Caco-2 (cell line): ENCODE measurements at regions not wholly inside any gene's neighbourhood (a gene's known extent, or its start where the extent isn't known, plus 50 kb on each side); places are given as distances from the start of the nearest gene placed in this dataset.

Experiments
- BruUV-seq: library from RNA; stranded (reverse); fragments of 400-500 nt; replicated peaks from 2 replicates; lab custom pipeline; 2021; lab: Mats Ljungman, UMichigan
- CTCF ChIA-PET: fragments of 300-600 bp; sonication (Branson Sonifier 250); formaldehyde crosslinking; loops from one replicate; lab custom pipeline; 2022; ENCODE audit warnings: antibody characterized with exemption; lab: Charles Lee
- POLR2A ChIA-PET: fragments of 300-600 bp; sonication (Branson Sonifier 250); formaldehyde crosslinking; loops from one replicate; lab custom pipeline; 2022; ENCODE audit warnings: antibody characterized with exemption; lab: Charles Lee
- DNase-seq, 2 experiments: peaks; one replicate each; pipeline versions ENCODE4 v3.0.0 to v3.0.0-alpha.2; 2020 to 2022
- H3K27me3 ChIP-seq: replicated peaks from 2 replicates; pipeline ENCODE4 v1.6.0; 2011; ENCODE audit warnings: low read length; ENCODE audit not compliant: control insufficient read depth, insufficient read depth
- H3K36me3 ChIP-seq: 2 replicates; pipeline ENCODE4 v1.5.1; 2011; ENCODE audit warnings: low read length; ENCODE audit not compliant: control insufficient read depth, insufficient read depth
- H3K4me1 ChIP-seq: fragments of 250-450 bp; sonication (Bioruptor Pico); 2 replicates; pipeline ENCODE4 v1.5.1; 2020; ENCODE audit warnings: mild to moderate bottlenecking
- H3K4me3 ChIP-seq: 2 replicates; pipeline ENCODE4 v1.5.1; 2011; ENCODE audit warnings: low read depth, mild to moderate bottlenecking, control low read depth, low read length
- H3K9me3 ChIP-seq: fragments of 250-450 bp; sonication (Bioruptor Pico); 2 replicates; pipeline ENCODE4 v1.5.1; 2020; ENCODE audit warnings: mild to moderate bottlenecking, moderate library complexity
- H3K27ac Mint-ChIP-seq: one replicate; pipeline ENCODE4 v1.8.0; 2022; ENCODE audit warnings: mixed read lengths; ENCODE audit not compliant: unreplicated experiment
- H3K27me3 Mint-ChIP-seq: one replicate; pipeline ENCODE4 v1.8.0; 2022; ENCODE audit warnings: mixed read lengths; ENCODE audit not compliant: insufficient read depth, unreplicated experiment
- H3K36me3 Mint-ChIP-seq: one replicate; pipeline ENCODE4 v1.8.0; 2022; ENCODE audit warnings: mild to moderate bottlenecking, mixed read lengths; ENCODE audit not compliant: insufficient read depth, unreplicated experiment
- H3K4me1 Mint-ChIP-seq: one replicate; pipeline ENCODE4 v1.8.0; 2022; ENCODE audit warnings: low read depth, mixed read lengths; ENCODE audit not compliant: unreplicated experiment
- H3K4me3 Mint-ChIP-seq: one replicate; pipeline ENCODE4 v1.8.0; 2022; ENCODE audit warnings: mild to moderate bottlenecking, moderate library complexity, mixed read lengths; ENCODE audit not compliant: unreplicated experiment
- H3K9me3 Mint-ChIP-seq: one replicate; pipeline ENCODE4 v1.8.0; 2022; ENCODE audit warnings: mixed read lengths; ENCODE audit not compliant: unreplicated experiment
- intact Hi-C: fragments of 100-400 bp; cut with micrococcal nuclease; formaldehyde crosslinking; loops from one replicate; pipeline ENCODE4 v1.10.0; 2022; ENCODE audit not compliant: unreplicated experiment
- TF ChIP-seq, protein P1 (sequence below), 2 experiments: fragments of 200-600 bp in 1 of 2; IDR thresholded peaks; 1 replicate in 1 of 2; 2 replicates in 1 of 2; pipeline versions ENCODE4 v1.5.1 to v1.8.0; 2011 to 2022; ENCODE audit warnings: antibody characterized with exemption in 1 of 2, control low read depth in 1 of 2, inconsistent platforms in 1 of 2, low read depth in 1 of 2, low read length in 1 of 2, mild to moderate bottlenecking in 1 of 2, moderate library complexity in 1 of 2; ENCODE audit not compliant: insufficient read depth in 1 of 2, severe bottlenecking in 1 of 2, unreplicated experiment in 1 of 2

DNA sequence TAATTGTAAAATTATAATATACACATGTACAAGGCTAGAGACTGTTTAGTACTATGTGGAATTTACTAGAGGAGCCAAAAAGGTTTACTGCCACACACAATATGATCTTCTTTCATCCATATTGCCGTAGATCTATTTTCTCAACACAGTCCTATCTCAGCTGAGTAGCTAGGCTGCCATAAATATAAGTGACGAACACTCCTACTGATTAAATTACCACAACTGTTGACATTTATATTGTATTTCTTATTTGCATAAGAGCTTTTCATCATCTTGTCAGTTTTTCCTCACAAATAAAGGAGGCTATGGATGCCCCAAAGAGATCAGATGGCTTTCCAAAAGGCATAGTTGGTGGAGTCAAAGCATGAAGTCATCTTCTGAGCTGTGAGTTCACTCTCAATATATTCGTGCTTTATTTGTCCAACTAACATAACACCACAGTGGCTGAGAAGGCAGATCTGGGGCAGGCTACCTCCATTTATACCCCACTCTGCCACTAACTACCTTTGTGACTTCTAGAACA is 78.6 kb downstream of the CCDC59 start:
- no peaks in the 10 kb centered on the region for H3K36me3 ChIP-seq
- Mint-ChIP-seq H3K4me1 (no peaks in the 10 kb centered on the region), H3K9me3 (peaks cover 20% of the 10 kb centered on the region), H3K27ac (no peak overlapping the region), H3K4me3 (no peak overlapping the region), H3K36me3 (no peaks in the 10 kb centered on the region), H3K27me3 (peaks cover 2% of the 10 kb centered on the region)
- H3K4me1 ChIP-seq, result no peaks in the 10 kb centered on the region
- peaks cover 7% of the 10 kb centered on the region for H3K9me3 ChIP-seq
- TF ChIP-seq, protein P1, sequence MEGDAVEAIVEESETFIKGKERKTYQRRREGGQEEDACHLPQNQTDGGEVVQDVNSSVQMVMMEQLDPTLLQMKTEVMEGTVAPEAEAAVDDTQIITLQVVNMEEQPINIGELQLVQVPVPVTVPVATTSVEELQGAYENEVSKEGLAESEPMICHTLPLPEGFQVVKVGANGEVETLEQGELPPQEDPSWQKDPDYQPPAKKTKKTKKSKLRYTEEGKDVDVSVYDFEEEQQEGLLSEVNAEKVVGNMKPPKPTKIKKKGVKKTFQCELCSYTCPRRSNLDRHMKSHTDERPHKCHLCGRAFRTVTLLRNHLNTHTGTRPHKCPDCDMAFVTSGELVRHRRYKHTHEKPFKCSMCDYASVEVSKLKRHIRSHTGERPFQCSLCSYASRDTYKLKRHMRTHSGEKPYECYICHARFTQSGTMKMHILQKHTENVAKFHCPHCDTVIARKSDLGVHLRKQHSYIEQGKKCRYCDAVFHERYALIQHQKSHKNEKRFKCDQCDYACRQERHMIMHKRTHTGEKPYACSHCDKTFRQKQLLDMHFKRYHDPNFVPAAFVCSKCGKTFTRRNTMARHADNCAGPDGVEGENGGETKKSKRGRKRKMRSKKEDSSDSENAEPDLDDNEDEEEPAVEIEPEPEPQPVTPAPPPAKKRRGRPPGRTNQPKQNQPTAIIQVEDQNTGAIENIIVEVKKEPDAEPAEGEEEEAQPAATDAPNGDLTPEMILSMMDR (IDR thresholded peaks at IDR 0.05; ENCODE audit: insufficient read depth in 1 of 2, low read depth in 1 of 2, low read length in 1 of 2, severe bottlenecking in 1 of 2, unreplicated experiment in 1 of 2), result no peak
- ChIA-PET CTCF (no interaction called here), POLR2A (no interaction called here)
- DNase-seq, result no peak
- no TSS peak for BruUV-seq
- no peak overlapping the region for H3K4me3 ChIP-seq
- intact Hi-C loops, result no loop called here
- H3K27me3 ChIP-seq, result no peaks in the 10 kb centered on the region

DNA sequence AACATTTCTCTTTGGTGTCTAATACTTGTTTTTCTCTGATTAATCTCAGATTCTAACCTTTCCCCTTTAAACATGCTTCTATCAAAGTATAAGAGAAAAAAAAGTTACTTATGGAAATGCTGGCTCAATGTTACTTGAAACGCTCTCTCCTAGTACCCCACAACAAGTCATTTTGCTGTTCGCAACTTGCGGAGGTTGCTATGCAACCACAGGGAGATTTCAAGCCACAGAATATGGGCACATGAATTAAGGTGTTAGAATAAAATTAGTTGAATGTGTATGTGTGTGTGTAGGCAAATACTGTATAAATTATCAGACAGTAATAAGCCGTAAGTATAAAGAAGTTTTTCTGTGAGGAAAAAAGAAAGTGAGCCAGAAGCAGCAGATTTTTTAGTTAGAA is 80.6 kb downstream of the CCDC59 start:
- intact Hi-C loops, result no loop called here
- H3K4me3 Mint-ChIP-seq, result no peak overlapping the region
- TF ChIP-seq, protein P1 (IDR thresholded peaks at IDR 0.05; ENCODE audit: insufficient read depth in 1 of 2, low read depth in 1 of 2, low read length in 1 of 2, severe bottlenecking in 1 of 2, unreplicated experiment in 1 of 2), result no peak

DNA sequence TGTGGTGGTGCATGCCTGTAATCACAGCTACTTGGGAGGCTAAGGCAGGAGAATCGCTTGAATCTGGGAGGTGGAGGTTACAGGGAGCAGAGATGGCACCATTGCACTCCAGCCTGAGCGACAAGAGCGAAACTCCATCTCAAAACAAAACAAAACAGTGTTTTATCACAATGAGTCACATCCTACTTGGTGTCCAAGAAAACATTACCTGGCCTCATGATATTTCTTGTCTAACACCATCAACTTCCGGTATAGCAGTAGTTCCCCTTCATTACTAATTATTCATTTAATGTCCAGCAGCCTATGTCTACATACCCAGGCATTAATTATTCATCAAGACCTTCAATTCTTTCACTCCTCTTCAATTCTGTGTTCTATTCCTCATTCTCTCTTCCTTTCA is 115.5 kb downstream of the CCDC59 start:
- no peak overlapping the region for H3K4me3 Mint-ChIP-seq
- TF ChIP-seq, protein P1 (IDR thresholded peaks at IDR 0.05; ENCODE audit: insufficient read depth in 1 of 2, low read depth in 1 of 2, low read length in 1 of 2, severe bottlenecking in 1 of 2, unreplicated experiment in 1 of 2), result no peak
- intact Hi-C loops, result no loop called here
- Histone ChIP-seq H3K36me3 (no peaks in the 10 kb centered on the region), H3K27me3 (no peaks in the 10 kb centered on the region), H3K4me1 (no peaks in the 10 kb centered on the region), H3K4me3 (no peak overlapping the region), H3K9me3 (no peaks in the 10 kb centered on the region)
- no peaks in the 10 kb centered on the region for H3K27me3 Mint-ChIP-seq
- ChIA-PET POLR2A (no interaction called here), CTCF (no interaction called here)
- DNase-seq, result no peak
- no peaks in the 10 kb centered on the region for H3K4me1 Mint-ChIP-seq
- H3K9me3 Mint-ChIP-seq, result no peaks in the 10 kb centered on the region
- BruUV-seq, result no TSS peak
- no peak overlapping the region for H3K27ac Mint-ChIP-seq
- H3K36me3 Mint-ChIP-seq, result no peaks in the 10 kb centered on the region

More for the DNA sequence above, 80.6 kb downstream of the CCDC59 start:
- CTCF ChIA-PET, result no interaction called here
- H3K36me3 ChIP-seq, result no peaks in the 10 kb centered on the region
- Mint-ChIP-seq H3K9me3 (peaks cover 20% of the 10 kb centered on the region), H3K27ac (no peak overlapping the region), H3K27me3 (peaks cover 2% of the 10 kb centered on the region), H3K4me1 (no peaks in the 10 kb centered on the region), H3K36me3 (no peaks in the 10 kb centered on the region)
- H3K27me3 ChIP-seq, result no peaks in the 10 kb centered on the region
- H3K4me3 ChIP-seq, result no peak overlapping the region
- H3K9me3 ChIP-seq, result peaks cover 7% of the 10 kb centered on the region
- DNase-seq, result no peak
- POLR2A ChIA-PET, result no interaction called here
- no peaks in the 10 kb centered on the region for H3K4me1 ChIP-seq
- BruUV-seq, result no TSS peak
